ENCODE measurements at regions not wholly inside any gene's neighbourhood (a gene's known extent, or its start where the extent isn't known, plus 50 kb on each side); places are given as distances from the start of the nearest gene placed in this dataset.

DNA sequence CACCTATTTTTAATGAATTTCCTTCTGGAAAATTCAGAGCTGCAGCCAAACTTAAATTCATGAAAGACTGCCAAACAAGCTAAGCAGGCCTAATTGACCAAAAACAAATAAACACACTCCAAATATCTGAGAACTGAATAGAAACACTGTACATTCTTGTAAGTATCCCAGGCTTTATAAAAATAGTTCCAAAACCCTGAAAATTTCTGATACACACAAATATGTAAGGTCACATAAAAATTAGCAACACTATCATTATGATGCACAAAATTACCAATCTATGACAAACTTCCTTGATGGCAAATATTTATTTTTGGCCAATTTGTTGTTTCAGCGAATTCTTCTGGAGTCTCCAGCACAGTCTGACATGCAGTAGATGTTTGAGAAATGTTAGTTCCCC, 117.9 kb upstream of the UBE2E2 start:
- Histone ChIP-seq H3K9me3 (replicated peaks; ENCODE audit: control insufficient read depth, insufficient read depth, low read depth, low read length) (no peaks in the 10 kb centered on the region), H3K4me2 (ENCODE audit: insufficient read depth, low read length) (no peak overlapping the region), H3K4me1 (replicated peaks in 1 of 2; ENCODE audit: control insufficient read depth in 2 of 2, insufficient read depth in 2 of 2, low read length in 2 of 2) (no peaks in the 10 kb centered on the region), H3K27me3 (ENCODE audit: control insufficient read depth in 2 of 2, insufficient read depth in 2 of 2, low read length in 2 of 2) (no peaks in the 10 kb centered on the region), H3K79me2 (ENCODE audit: control insufficient read depth, insufficient read depth, low read length) (no peaks in the 10 kb centered on the region), H3K9ac (ENCODE audit: insufficient read depth in 1 of 2, low read depth in 2 of 2, low read length in 2 of 2) (no peak overlapping the region), H3K36me3 (ENCODE audit: control insufficient read depth, insufficient read depth, low read length) (no peaks in the 10 kb centered on the region), H3K9me1 (ENCODE audit: control insufficient read depth, insufficient read depth, low read length) (no peaks in the 10 kb centered on the region), H3K4me3 (no peak overlapping the region), H2AFZ (ENCODE audit: low read depth, low read length) (no peak overlapping the region), H3K27ac (ENCODE audit: extremely low read depth, low read depth, low read length) (no peak overlapping the region), H4K20me1 (replicated peaks; ENCODE audit: control insufficient read depth, insufficient read depth, low read length) (no peaks in the 10 kb centered on the region)
- no peak for DNase-seq (ENCODE audit: extremely low read depth in 1 of 4, low spot score in 3 of 4)
- TF ChIP-seq SIRT6 (IDR thresholded peaks at IDR 0.05; ENCODE audit: low read depth, low read length): no peak
- no peak for TF ChIP-seq ATF7 (IDR thresholded peaks at IDR 0.05)
- TF ChIP-seq SMC3 (conservative IDR thresholded peaks at IDR 0.05; ENCODE audit: insufficient read depth, low read depth, low read length): no peak
- TF ChIP-seq SIN3B (IDR thresholded peaks at IDR 0.05; ENCODE audit: low read depth): no peak
- no peak for TF ChIP-seq ZNF436 (CRISPR knock-in tag; IDR thresholded peaks at IDR 0.05)
- TF ChIP-seq STAT5B (CRISPR knock-in tag; IDR thresholded peaks at IDR 0.05): no peak
- no peak for TF ChIP-seq MAZ (CRISPR knock-in tag; conservative IDR thresholded peaks at IDR 0.05 in 1 of 2, IDR thresholded peaks at IDR 0.05 in 1 of 2)
- no peak for TF ChIP-seq SMARCB1 (IDR thresholded peaks at IDR 0.05; ENCODE audit: insufficient read length, low read depth)
- POLR2A ChIA-PET: interaction anchor here (0.6 kb wide), 1 partner anchor 50 kb away, joined by 3 read pairs; no protein-coding TSS in a partner anchor
- WGBS (ENCODE audit: insufficient coverage, low coverage, missing lambda C conversion rate): 0% methylated on average over 1 of the region's 1 CpG
- BruUV-seq (replicated peaks): no TSS peak
- intact Hi-C loops (cut with micrococcal nuclease): no loop called here
- in situ Hi-C loops (cut with MboI): no loop called here
- no peak for ATAC-seq
- CTCF ChIA-PET (ENCODE audit: low intra/inter-chr PET ratio): no interaction called here
- FAIRE-seq: no peak

GRCh38 chr3:23086331-23086730, 116.8 kb upstream of the UBE2E2 start:
- intact Hi-C loops (cut with micrococcal nuclease) (no loop called here), in situ Hi-C loops (cut with MboI) (no loop called here)
- Histone ChIP-seq H3K9me1 (ENCODE audit: control insufficient read depth, insufficient read depth, low read length) (no peaks in the 10 kb centered on the region), H3K9me3 (replicated peaks; ENCODE audit: control insufficient read depth, insufficient read depth, low read depth, low read length) (no peaks in the 10 kb centered on the region), H2AFZ (ENCODE audit: low read depth, low read length) (no peak overlapping the region), H3K9ac (ENCODE audit: insufficient read depth in 1 of 2, low read depth in 2 of 2, low read length in 2 of 2) (no peak overlapping the region), H3K36me3 (ENCODE audit: control insufficient read depth, insufficient read depth, low read length) (no peaks in the 10 kb centered on the region), H3K27ac (ENCODE audit: extremely low read depth, low read depth, low read length) (no peak overlapping the region), H3K4me3 (no peak overlapping the region), H3K4me2 (ENCODE audit: insufficient read depth, low read length) (no peak overlapping the region), H3K79me2 (ENCODE audit: control insufficient read depth, insufficient read depth, low read length) (no peaks in the 10 kb centered on the region), H3K27me3 (ENCODE audit: control insufficient read depth in 2 of 2, insufficient read depth in 2 of 2, low read length in 2 of 2) (no peaks in the 10 kb centered on the region), H3K4me1 (replicated peaks in 1 of 2; ENCODE audit: control insufficient read depth in 2 of 2, insufficient read depth in 2 of 2, low read length in 2 of 2) (no peaks in the 10 kb centered on the region), H4K20me1 (replicated peaks; ENCODE audit: control insufficient read depth, insufficient read depth, low read length) (no peaks in the 10 kb centered on the region)
- ChIA-PET CTCF (ENCODE audit: low intra/inter-chr PET ratio) (no interaction called here), POLR2A (no interaction called here)
- no TSS peak for BruUV-seq (replicated peaks)
- DNase-seq (ENCODE audit: extremely low read depth in 1 of 4, low spot score in 3 of 4): no peak
- 0% methylated on average over 4 of the region's 4 CpGs for WGBS (ENCODE audit: insufficient coverage, low coverage, missing lambda C conversion rate)
- no peak for FAIRE-seq
- ATAC-seq: no peak
- TF ChIP-seq, protein P1, sequence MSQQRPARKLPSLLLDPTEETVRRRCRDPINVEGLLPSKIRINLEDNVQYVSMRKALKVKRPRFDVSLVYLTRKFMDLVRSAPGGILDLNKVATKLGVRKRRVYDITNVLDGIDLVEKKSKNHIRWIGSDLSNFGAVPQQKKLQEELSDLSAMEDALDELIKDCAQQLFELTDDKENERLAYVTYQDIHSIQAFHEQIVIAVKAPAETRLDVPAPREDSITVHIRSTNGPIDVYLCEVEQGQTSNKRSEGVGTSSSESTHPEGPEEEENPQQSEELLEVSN (IDR thresholded peaks at IDR 0.05; ENCODE audit: borderline replicate concordance in 1 of 2, extremely low read depth in 1 of 2, insufficient read depth in 1 of 2, insufficient read length in 1 of 2, low read depth in 1 of 2, low read length in 1 of 2, poor library complexity in 1 of 2, severe bottlenecking in 1 of 2): no peak
- TF ChIP-seq FOXK1 (CRISPR knock-in tag; IDR thresholded peaks at IDR 0.05; ENCODE audit: borderline replicate concordance) (no peak), BCOR (IDR thresholded peaks at IDR 0.05) (no peak), ESRRB (CRISPR knock-in tag; IDR thresholded peaks at IDR 0.05; ENCODE audit: borderline replicate concordance) (no peak), CBFA2T2 (conservative IDR thresholded peaks at IDR 0.05) (no peak), RBM34 (IDR thresholded peaks at IDR 0.05; ENCODE audit: borderline replicate concordance, insufficient read depth, low read length) (no peak), MNT (conservative IDR thresholded peaks at IDR 0.05) (no peak), XRCC5 (IDR thresholded peaks at IDR 0.05; ENCODE audit: low read depth, low read length) (no peak)
